ENCODE measurements at regions not wholly inside any gene's neighbourhood (a gene's known extent, or its start where the extent isn't known, plus 50 kb on each side); places are given as distances from the start of the nearest gene placed in this dataset.

DNA sequence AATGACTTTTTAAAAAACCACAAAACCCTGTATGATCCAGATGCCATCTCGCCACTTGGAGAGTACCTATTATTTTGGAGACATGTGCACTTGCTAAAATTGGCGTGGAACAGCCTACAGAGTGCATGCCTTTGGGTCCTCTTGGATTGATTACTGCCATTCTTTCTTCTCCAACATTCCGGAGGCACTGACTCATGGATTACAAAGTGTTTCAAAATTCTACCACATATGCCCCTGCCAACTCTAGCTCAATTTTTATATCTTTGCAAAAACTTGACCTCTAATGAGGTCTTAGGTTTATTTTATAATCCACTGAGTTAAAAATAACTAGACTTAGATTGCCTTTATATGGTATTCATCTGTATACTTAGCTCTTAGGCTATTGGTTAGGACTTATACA, 55.8 kb upstream of the KIF5B start:
- Mint-ChIP-seq H3K9me3 (no peaks in the 10 kb centered on the region), H3K4me3 (no peak overlapping the region), H3K4me1 (ENCODE audit: low read depth) (no peaks in the 10 kb centered on the region), H3K27ac (no peak overlapping the region), H3K27me3 (ENCODE audit: low read depth) (peaks cover 28% of the 10 kb centered on the region), H3K36me3 (ENCODE audit: low read depth) (no peaks in the 10 kb centered on the region)
- DNase-seq (ENCODE audit: low spot score): no peak

DNA sequence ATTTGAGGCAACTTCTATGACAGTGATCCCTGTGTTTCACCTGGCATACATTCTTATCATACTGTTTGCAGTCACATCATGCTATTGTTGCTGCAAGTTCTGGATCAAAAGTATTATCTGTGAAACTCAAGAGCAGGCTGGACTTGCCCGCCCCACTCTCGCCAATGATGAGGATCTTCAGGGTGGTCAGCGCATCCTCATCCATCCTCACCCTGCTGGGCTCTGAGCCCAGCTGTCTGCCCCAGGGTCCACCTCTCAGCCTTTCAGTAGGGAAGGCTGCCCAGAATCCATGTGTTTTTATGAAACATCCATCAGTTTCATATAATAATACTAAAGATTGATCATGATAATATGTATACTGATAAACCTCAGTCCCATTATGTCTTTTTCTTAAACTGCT, 55.4 kb upstream of the KIF5B start:
- Mint-ChIP-seq H3K36me3 (ENCODE audit: low read depth) (no peaks in the 10 kb centered on the region), H3K4me3 (no peak overlapping the region), H3K27ac (no peak overlapping the region), H3K4me1 (ENCODE audit: low read depth) (no peaks in the 10 kb centered on the region), H3K9me3 (no peaks in the 10 kb centered on the region), H3K27me3 (ENCODE audit: low read depth) (peaks cover 28% of the 10 kb centered on the region)
- no peak for DNase-seq (ENCODE audit: low spot score)

DNA sequence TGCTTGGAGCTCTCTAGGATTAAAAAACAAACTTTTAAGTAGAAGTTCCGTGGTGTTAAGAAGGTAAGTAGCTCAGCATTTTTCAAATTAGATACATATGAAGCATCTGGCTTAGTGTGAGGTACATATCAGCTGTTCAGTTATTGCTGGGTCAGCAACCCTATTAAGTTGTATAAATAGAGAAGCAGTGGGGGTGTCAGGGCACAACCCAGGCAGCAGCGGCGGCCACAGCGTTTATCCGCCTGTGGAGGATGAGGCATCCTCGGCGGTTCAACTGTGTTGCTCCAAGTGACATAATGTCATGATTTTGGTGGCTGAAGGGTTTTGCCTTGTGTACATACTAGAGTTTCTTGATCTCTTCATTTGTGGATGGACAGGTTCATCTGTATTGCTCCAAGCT, 54.6 kb upstream of the KIF5B start:
- no peak overlapping the region for H3K27ac Mint-ChIP-seq
- H3K4me1 Mint-ChIP-seq (ENCODE audit: low read depth): no peaks in the 10 kb centered on the region
- peaks cover 23% of the 10 kb centered on the region for H3K27me3 Mint-ChIP-seq (ENCODE audit: low read depth)
- DNase-seq (ENCODE audit: low spot score): no peak
- H3K9me3 Mint-ChIP-seq: no peaks in the 10 kb centered on the region
- H3K4me3 Mint-ChIP-seq: no peak overlapping the region
- no peaks in the 10 kb centered on the region for H3K36me3 Mint-ChIP-seq (ENCODE audit: low read depth)

DNA sequence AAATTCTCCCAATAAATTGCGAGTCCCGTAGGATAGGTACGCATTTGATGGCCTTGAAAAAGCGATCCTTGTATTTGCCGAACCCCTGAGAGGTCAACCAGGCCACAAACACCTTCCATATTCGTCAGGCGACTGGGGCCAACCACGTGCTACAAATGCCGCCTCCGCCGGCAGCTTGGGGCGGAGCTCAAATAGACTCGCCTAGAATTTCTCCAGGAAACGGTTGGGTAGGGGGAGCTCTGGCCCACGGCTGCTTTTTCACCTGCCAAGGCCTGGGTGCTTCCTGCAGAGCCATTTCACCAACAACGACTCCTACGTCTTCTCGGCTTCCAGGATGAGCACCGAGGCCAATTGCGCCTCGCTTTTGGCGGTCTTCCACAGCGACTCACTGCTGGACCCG, 53.4 kb upstream of the KIF5B start:
- Mint-ChIP-seq H3K27ac (no peak overlapping the region), H3K4me1 (ENCODE audit: low read depth) (no peaks in the 10 kb centered on the region), H3K36me3 (ENCODE audit: low read depth) (no peaks in the 10 kb centered on the region), H3K9me3 (no peaks in the 10 kb centered on the region), H3K4me3 (no peak overlapping the region), H3K27me3 (ENCODE audit: low read depth) (peaks cover 14% of the 10 kb centered on the region)
- no peak for DNase-seq (ENCODE audit: low spot score)

Measured in T-helper 2 cell treated with Interferon-gamma antibody and Interleukin-4, amounts not matched to agents 5 μg/mL and 100 μg/mL, for 36 hours (primary cell).